DMS114 treated with DMSO at 0.1 percent for 48 hours (cell line): ENCODE measurements at regions not wholly inside any gene's neighbourhood (a gene's known extent, or its start where the extent isn't known, plus 50 kb on each side); places are given as distances from the start of the nearest gene placed in this dataset.
"Not testable (repeated sequence)": the region's sequence is repeated elsewhere in the genome, so short reads cannot be mapped to it uniquely, and the experiment has no call there.

Experiments used
- DNase-seq: peaks from one replicate; lab custom pipeline; 2025; ENCODE audit not compliant: unreplicated experiment; lab: John Stamatoyannopoulos, UW

- DNase-seq, result no peak
Observed at GRCh38 chr2:76044701-76045100, 334.0 kb upstream of the GCFC2 start.

DNA sequence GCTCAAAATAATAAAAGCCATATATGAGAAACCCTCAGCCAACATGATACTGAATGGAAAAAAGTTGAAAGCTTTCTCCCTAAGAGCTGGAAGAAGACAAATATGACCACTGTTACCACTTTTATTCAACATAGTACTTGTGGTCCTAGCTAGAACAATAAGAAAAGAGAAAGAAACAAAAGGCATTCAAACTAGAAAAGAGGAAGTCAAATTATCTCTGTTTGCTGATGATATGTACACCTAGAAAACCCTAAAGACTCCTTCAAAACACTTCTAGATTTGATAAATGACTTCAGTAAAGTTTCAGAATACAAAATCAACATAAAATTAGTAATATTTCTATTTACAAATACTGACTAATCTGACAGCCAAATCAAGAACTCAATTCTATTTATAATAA lies 328.8 kb upstream of the GCFC2 start:
- no peak for DNase-seq

- no peak for DNase-seq
Observed at GRCh38 chr2:76027761-76028160, 317.0 kb upstream of the GCFC2 start.

- DNase-seq, result no peak
Observed at GRCh38 chr2:76019128-76019527, 308.4 kb upstream of the GCFC2 start.

- DNase-seq, result no peak
Observed at GRCh38 chr2:76009484-76009883, 298.8 kb upstream of the GCFC2 start.

- DNase-seq, result no peak
Observed at GRCh38 chr2:76008001-76008702, 297.4 kb upstream of the GCFC2 start.

GRCh38 chr2:76000425-76000824 lies 289.7 kb upstream of the GCFC2 start:
- DNase-seq, result no peak

DNA sequence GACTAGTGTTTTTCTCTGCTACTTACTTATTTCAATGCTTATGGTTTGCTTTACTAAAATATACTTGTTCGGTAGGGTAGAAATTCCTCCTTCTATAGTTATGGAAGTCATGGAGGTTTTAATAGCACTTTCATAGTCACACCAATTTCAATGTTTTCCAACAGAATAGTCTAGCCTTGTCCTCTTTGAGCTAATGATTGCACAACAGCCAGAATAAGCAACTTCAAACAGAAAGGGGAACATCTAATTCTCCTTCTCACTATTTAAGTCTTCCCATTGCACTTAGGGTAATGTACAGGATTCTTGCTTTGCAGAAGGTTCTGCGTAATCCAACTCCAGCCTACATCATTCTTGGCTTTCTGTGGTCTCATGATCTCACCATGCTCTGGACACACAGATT lies 287.7 kb upstream of the GCFC2 start:
- DNase-seq, result no peak

DNA sequence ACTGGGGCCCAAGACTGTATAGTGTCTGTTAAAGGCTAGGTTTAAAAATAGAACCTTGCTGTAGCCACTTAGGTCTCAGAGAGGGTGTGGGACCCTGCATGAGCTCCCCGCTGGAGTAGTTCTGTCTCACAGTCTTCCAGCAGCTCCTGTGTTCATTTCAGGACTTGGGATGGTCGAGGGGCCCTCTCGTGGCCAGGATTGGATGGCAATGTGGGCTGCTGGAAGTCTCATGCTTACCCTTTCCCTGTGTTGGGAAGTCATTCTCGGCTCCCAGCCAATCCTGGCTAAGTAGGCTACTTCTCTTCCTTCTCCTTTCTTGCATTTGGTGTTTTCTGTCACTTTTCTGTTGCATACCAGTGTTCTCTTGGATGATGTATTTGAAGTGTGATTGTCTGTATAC lies 284.0 kb upstream of the GCFC2 start:
- DNase-seq, result no peak

GRCh38 chr2:75988622-75989021 lies 277.9 kb upstream of the GCFC2 start:
- not testable (repeated sequence) for DNase-seq

- no peak for DNase-seq
Observed at GRCh38 chr2:75986617-75987016, 275.9 kb upstream of the GCFC2 start.

- no peak for DNase-seq
Observed at GRCh38 chr2:75982719-75983118, 272.0 kb upstream of the GCFC2 start.

GRCh38 chr2:75964646-75965045 lies 253.9 kb upstream of the GCFC2 start:
- no peak for DNase-seq

DNA sequence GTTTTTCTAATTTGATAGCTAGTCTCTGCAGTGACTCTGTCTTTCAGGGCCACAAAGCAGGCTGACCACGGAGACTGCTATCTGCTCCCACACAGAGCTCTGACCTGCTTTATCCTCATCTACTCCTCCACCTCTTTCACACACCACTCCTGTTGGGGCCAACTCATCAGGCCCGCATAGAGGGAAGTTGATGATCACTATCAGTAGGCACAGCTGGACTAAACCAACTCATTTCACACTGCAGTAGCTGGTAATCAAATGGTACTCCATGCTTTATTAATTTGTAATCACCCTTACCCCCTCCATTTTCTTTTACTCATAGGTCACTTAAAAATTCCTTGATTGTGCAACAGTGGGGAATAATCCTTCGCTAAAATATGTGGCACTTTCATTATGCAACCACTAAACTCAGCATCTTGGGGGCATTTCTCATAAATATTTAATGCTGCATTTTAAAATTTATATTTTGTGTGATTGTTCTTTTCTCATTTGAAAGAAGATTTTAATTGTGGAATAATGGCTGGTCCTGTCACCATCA lies 249.8 kb upstream of the GCFC2 start:
- no peak for DNase-seq

- DNase-seq, result no peak
Observed at GRCh38 chr2:75959724-75960471, 249.2 kb upstream of the GCFC2 start.

DNA sequence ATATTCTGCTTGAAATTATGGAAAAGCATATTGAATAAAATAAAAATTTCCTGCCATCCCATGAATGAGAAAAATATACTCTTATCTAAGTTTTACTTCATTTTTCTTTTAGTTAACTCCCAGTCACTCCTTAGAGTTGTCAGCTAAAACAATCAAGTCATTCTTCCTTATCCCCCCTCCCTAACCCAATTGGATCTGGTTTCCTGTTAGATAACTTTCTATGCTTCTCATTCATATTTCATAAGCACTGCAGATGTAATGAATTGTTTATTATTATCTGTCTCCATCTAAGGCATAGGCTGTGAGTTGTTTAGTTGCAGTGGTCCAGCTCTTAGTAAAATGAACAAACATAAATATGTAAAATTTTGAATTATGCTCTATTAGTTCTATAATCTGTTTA lies 244.0 kb upstream of the GCFC2 start:
- DNase-seq, result no peak

- DNase-seq, result no peak
Observed at GRCh38 chr2:75952173-75952572, 241.5 kb upstream of the GCFC2 start.

- DNase-seq, result no peak
Observed at GRCh38 chr2:75949385-75950030, 238.8 kb upstream of the GCFC2 start.

- DNase-seq, result no peak
Observed at GRCh38 chr2:75936311-75936710, 225.6 kb upstream of the GCFC2 start.

GRCh38 chr2:75932996-75933395 lies 222.3 kb upstream of the GCFC2 start:
- DNase-seq, result no peak

DNA sequence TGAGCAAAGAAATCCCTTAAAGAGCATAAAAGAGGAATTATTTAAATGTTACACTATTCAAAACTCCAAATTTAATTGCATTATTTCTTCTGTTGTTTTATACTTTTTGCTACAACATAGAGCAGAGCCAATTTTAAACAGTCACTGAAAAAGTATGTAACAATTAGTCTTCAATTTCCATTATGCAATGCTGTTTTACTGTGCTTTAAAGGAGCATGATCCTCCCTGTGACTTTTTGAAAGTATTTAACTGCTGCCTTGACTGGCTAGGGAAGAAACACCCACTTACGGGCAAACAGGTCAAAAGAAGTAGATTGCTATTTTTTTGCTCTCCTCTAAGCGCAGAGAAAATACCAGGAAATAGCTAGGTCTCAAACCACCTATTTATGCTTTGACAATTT lies 217.4 kb upstream of the GCFC2 start:
- no peak for DNase-seq
